ENCODE measurements at regions not wholly inside any gene's neighbourhood (a gene's known extent, or its start where the extent isn't known, plus 50 kb on each side); places are given as distances from the start of the nearest gene placed in this dataset.

GRCh38 chr19:28972058-28972852 lies 240.7 kb downstream of the UQCRFS1 start:
- TF ChIP-seq POLR2A (IDR thresholded peaks at IDR 0.05) (no peak), CTCF (IDR thresholded peaks at IDR 0.05) (no peak)
